H1 (cell line): ENCODE measurements at regions not wholly inside any gene's neighbourhood (a gene's known extent, or its start where the extent isn't known, plus 50 kb on each side); places are given as distances from the start of the nearest gene placed in this dataset.

Experiments used
- CEBPB ChIP-seq: IDR thresholded peaks from 2 replicates; pipeline ENCODE4 v1.6.1; 2012; ENCODE audit warnings: low read depth, low read length
- CTCF ChIP-seq, 3 experiments: IDR thresholded peaks; 1 replicate in 2 of 3; 2 replicates in 1 of 3; pipeline versions ENCODE4 v1.5.1 to v1.6.1; 2011; ENCODE audit warnings: low read length in 3 of 3, mild to moderate bottlenecking in 3 of 3, inconsistent platforms in 2 of 3, low read depth in 1 of 3, moderate library complexity in 1 of 3; ENCODE audit not compliant: insufficient read depth in 1 of 3; ENCODE audit errors: control extremely low read depth in 1 of 3
- EZH2 ChIP-seq: fragments of 200-600 bp; sonication (generic); IDR thresholded peaks from 2 replicates; pipeline ENCODE4 v1.7.1; 2012; ENCODE audit warnings: low read depth, mild to moderate bottlenecking, moderate library complexity, low read length, inconsistent platforms; ENCODE audit not compliant: severe bottlenecking
- JUND ChIP-seq: IDR thresholded peaks from 2 replicates; pipeline ENCODE4 v1.6.1; 2011; ENCODE audit warnings: mild to moderate bottlenecking, improper control_type of control experiment, low read length
- MAFK ChIP-seq: IDR thresholded peaks from 2 replicates; pipeline ENCODE4 v1.6.1; 2012; ENCODE audit warnings: low read depth, mild to moderate bottlenecking, improper control_type of control experiment, low read length
- NRF1 ChIP-seq: IDR thresholded peaks from 2 replicates; pipeline ENCODE4 v1.6.1; 2011; ENCODE audit warnings: mild to moderate bottlenecking, low read depth, low read length, improper control_type of control experiment
- POLR2A ChIP-seq, 2 experiments: IDR thresholded peaks; 1 replicate in 1 of 2; 2 replicates in 1 of 2; pipeline ENCODE4 v1.6.1; 2011; ENCODE audit warnings: low read depth in 2 of 2, low read length in 2 of 2, mild to moderate bottlenecking in 2 of 2; ENCODE audit errors: control extremely low read depth in 1 of 2
- POLR2AphosphoS5 ChIP-seq: IDR thresholded peaks from 2 replicates; pipeline ENCODE4 v1.6.1; 2011; ENCODE audit warnings: low read depth, low read length
- RAD21 ChIP-seq, 2 experiments: IDR thresholded peaks in 1 of 2; conservative IDR thresholded peaks in 1 of 2; 2 replicates each; pipeline ENCODE4 v1.6.1; 2011; ENCODE audit warnings: low read depth in 2 of 2, low read length in 2 of 2, improper control_type of control experiment in 1 of 2, inconsistent platforms in 1 of 2, mild to moderate bottlenecking in 1 of 2, moderate library complexity in 1 of 2
- RFX5 ChIP-seq: IDR thresholded peaks from 2 replicates; pipeline ENCODE4 v1.6.1; 2011; ENCODE audit warnings: low read depth, low read length, improper control_type of control experiment, borderline replicate concordance
- SAP30 ChIP-seq: fragments of 300-600 bp; sonication (generic); IDR thresholded peaks from 2 replicates; pipeline ENCODE4 v1.7.1; 2012; ENCODE audit warnings: low read length, moderate library complexity, mild to moderate bottlenecking, inconsistent platforms; ENCODE audit not compliant: insufficient read depth, insufficient replicate concordance
- TAF7 ChIP-seq: optimal IDR thresholded peaks from 2 replicates; pipeline ENCODE3; 2011; ENCODE audit warnings: low read depth, mild to moderate bottlenecking, inconsistent platforms, low read length, moderate library complexity, borderline replicate concordance

GRCh38 chr4:161183729-161184128, 980.1 kb downstream of the FSTL5 start:
- TF ChIP-seq NRF1 = no peak
- TF ChIP-seq JUND = no peak
- no peak for TF ChIP-seq POLR2AphosphoS5
- TF ChIP-seq POLR2A (IDR thresholded peaks at IDR 0.05; ENCODE audit: control extremely low read depth in 1 of 2, low read depth in 2 of 2, low read length in 2 of 2) = no peak
- no peak for TF ChIP-seq CEBPB
- TF ChIP-seq CTCF (IDR thresholded peaks at IDR 0.05; ENCODE audit: control extremely low read depth in 1 of 3, insufficient read depth in 1 of 3, low read depth in 1 of 3, low read length in 3 of 3) = no peak
- no peak for TF ChIP-seq EZH2
- TF ChIP-seq RFX5 = no peak
- TF ChIP-seq SAP30 = no peak
- TF ChIP-seq RAD21 (IDR thresholded peaks at IDR 0.05 in 1 of 2, conservative IDR thresholded peaks at IDR 0.05 in 1 of 2; ENCODE audit: low read depth in 2 of 2, low read length in 2 of 2) = no peak
- no peak for TF ChIP-seq TAF7
- TF ChIP-seq MAFK = no peak
